ENCODE measurements at regions not wholly inside any gene's neighbourhood (a gene's known extent, or its start where the extent isn't known, plus 50 kb on each side); places are given as distances from the start of the nearest gene placed in this dataset.

DNA sequence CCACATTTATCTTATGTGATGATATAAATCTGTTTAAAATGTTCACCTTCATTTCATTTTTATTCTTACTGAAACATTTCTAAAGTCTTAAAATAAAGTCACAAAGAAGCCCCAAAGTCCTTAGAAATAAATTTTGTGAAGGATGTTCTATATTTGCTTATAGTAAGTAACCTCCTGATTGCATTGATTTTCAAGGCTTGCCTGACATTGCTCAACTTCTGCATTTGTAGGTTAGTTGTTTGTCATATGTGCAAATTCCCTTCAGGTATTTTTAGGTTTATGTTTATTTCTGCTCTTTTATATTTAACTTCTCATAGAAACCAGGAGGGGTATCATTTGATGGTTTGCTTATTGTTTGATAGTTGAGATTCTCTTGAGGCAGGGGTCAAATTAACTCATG lies 417.8 kb downstream of the ARL4A start:
- TF ChIP-seq EZH2phosphoT487 (IDR thresholded peaks at IDR 0.05; ENCODE audit: unreplicated experiment) (no peak), EZH2 (IDR thresholded peaks at IDR 0.05; ENCODE audit: low read depth, unreplicated experiment) (no peak), POLR2AphosphoS5 (IDR thresholded peaks at IDR 0.05; ENCODE audit: low read depth) (no peak), ZNF114 (CRISPR knock-in tag; IDR thresholded peaks at IDR 0.05) (no peak), CREB1 (CRISPR knock-in tag; IDR thresholded peaks at IDR 0.05; ENCODE audit: low read depth) (no peak), ZNF331 (CRISPR knock-in tag; IDR thresholded peaks at IDR 0.05; ENCODE audit: low read depth) (no peak), JUNB (IDR thresholded peaks at IDR 0.05; ENCODE audit: unreplicated experiment) (no peak), STAT1 (IDR thresholded peaks at IDR 0.05; ENCODE audit: unreplicated experiment) (no peak), NANOG (IDR thresholded peaks at IDR 0.05; ENCODE audit: borderline replicate concordance) (no peak)
- TF ChIP-seq, protein P1, sequence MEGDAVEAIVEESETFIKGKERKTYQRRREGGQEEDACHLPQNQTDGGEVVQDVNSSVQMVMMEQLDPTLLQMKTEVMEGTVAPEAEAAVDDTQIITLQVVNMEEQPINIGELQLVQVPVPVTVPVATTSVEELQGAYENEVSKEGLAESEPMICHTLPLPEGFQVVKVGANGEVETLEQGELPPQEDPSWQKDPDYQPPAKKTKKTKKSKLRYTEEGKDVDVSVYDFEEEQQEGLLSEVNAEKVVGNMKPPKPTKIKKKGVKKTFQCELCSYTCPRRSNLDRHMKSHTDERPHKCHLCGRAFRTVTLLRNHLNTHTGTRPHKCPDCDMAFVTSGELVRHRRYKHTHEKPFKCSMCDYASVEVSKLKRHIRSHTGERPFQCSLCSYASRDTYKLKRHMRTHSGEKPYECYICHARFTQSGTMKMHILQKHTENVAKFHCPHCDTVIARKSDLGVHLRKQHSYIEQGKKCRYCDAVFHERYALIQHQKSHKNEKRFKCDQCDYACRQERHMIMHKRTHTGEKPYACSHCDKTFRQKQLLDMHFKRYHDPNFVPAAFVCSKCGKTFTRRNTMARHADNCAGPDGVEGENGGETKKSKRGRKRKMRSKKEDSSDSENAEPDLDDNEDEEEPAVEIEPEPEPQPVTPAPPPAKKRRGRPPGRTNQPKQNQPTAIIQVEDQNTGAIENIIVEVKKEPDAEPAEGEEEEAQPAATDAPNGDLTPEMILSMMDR (conservative IDR thresholded peaks at IDR 0.05; ENCODE audit: low read depth in 2 of 2) = no peak
- TF ChIP-seq, protein P2, sequence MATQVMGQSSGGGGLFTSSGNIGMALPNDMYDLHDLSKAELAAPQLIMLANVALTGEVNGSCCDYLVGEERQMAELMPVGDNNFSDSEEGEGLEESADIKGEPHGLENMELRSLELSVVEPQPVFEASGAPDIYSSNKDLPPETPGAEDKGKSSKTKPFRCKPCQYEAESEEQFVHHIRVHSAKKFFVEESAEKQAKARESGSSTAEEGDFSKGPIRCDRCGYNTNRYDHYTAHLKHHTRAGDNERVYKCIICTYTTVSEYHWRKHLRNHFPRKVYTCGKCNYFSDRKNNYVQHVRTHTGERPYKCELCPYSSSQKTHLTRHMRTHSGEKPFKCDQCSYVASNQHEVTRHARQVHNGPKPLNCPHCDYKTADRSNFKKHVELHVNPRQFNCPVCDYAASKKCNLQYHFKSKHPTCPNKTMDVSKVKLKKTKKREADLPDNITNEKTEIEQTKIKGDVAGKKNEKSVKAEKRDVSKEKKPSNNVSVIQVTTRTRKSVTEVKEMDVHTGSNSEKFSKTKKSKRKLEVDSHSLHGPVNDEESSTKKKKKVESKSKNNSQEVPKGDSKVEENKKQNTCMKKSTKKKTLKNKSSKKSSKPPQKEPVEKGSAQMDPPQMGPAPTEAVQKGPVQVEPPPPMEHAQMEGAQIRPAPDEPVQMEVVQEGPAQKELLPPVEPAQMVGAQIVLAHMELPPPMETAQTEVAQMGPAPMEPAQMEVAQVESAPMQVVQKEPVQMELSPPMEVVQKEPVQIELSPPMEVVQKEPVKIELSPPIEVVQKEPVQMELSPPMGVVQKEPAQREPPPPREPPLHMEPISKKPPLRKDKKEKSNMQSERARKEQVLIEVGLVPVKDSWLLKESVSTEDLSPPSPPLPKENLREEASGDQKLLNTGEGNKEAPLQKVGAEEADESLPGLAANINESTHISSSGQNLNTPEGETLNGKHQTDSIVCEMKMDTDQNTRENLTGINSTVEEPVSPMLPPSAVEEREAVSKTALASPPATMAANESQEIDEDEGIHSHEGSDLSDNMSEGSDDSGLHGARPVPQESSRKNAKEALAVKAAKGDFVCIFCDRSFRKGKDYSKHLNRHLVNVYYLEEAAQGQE (IDR thresholded peaks at IDR 0.05; ENCODE audit: unreplicated experiment) = no peak
- TF ChIP-seq, protein P3, sequence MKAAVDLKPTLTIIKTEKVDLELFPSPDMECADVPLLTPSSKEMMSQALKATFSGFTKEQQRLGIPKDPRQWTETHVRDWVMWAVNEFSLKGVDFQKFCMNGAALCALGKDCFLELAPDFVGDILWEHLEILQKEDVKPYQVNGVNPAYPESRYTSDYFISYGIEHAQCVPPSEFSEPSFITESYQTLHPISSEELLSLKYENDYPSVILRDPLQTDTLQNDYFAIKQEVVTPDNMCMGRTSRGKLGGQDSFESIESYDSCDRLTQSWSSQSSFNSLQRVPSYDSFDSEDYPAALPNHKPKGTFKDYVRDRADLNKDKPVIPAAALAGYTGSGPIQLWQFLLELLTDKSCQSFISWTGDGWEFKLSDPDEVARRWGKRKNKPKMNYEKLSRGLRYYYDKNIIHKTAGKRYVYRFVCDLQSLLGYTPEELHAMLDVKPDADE (IDR thresholded peaks at IDR 0.05) = no peak
- TF ChIP-seq, protein P4, sequence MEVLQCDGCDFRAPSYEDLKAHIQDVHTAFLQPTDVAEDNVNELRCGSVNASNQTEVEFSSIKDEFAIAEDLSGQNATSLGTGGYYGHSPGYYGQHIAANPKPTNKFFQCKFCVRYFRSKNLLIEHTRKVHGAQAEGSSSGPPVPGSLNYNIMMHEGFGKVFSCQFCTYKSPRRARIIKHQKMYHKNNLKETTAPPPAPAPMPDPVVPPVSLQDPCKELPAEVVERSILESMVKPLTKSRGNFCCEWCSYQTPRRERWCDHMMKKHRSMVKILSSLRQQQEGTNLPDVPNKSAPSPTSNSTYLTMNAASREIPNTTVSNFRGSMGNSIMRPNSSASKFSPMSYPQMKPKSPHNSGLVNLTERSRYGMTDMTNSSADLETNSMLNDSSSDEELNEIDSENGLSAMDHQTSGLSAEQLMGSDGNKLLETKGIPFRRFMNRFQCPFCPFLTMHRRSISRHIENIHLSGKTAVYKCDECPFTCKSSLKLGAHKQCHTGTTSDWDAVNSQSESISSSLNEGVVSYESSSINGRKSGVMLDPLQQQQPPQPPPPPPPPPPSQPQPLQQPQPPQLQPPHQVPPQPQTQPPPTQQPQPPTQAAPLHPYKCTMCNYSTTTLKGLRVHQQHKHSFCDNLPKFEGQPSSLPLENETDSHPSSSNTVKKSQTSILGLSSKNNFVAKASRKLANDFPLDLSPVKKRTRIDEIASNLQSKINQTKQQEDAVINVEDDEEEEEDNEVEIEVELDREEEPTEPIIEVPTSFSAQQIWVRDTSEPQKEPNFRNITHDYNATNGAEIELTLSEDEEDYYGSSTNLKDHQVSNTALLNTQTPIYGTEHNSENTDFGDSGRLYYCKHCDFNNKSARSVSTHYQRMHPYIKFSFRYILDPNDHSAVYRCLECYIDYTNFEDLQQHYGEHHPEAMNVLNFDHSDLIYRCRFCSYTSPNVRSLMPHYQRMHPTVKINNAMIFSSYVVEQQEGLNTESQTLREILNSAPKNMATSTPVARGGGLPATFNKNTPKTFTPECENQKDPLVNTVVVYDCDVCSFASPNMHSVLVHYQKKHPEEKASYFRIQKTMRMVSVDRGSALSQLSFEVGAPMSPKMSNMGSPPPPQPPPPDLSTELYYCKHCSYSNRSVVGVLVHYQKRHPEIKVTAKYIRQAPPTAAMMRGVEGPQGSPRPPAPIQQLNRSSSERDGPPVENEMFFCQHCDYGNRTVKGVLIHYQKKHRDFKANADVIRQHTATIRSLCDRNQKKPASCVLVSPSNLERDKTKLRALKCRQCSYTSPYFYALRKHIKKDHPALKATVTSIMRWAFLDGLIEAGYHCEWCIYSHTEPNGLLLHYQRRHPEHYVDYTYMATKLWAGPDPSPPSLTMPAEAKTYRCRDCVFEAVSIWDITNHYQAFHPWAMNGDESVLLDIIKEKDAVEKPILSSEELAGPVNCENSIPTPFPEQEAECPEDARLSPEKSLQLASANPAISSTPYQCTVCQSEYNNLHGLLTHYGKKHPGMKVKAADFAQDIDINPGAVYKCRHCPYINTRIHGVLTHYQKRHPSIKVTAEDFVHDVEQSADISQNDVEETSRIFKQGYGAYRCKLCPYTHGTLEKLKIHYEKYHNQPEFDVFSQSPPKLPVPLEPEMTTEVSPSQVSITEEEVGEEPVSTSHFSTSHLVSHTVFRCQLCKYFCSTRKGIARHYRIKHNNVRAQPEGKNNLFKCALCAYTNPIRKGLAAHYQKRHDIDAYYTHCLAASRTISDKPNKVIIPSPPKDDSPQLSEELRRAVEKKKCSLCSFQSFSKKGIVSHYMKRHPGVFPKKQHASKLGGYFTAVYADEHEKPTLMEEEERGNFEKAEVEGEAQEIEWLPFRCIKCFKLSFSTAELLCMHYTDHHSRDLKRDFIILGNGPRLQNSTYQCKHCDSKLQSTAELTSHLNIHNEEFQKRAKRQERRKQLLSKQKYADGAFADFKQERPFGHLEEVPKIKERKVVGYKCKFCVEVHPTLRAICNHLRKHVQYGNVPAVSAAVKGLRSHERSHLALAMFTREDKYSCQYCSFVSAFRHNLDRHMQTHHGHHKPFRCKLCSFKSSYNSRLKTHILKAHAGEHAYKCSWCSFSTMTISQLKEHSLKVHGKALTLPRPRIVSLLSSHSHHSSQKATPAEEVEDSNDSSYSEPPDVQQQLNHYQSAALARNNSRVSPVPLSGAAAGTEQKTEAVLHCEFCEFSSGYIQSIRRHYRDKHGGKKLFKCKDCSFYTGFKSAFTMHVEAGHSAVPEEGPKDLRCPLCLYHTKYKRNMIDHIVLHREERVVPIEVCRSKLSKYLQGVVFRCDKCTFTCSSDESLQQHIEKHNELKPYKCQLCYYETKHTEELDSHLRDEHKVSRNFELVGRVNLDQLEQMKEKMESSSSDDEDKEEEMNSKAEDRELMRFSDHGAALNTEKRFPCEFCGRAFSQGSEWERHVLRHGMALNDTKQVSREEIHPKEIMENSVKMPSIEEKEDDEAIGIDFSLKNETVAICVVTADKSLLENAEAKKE (CRISPR knock-in tag; IDR thresholded peaks at IDR 0.05) = no peak

Data from GM23338 (cell line).